H1 (cell line): ENCODE measurements at regions not wholly inside any gene's neighbourhood (a gene's known extent, or its start where the extent isn't known, plus 50 kb on each side); places are given as distances from the start of the nearest gene placed in this dataset.

ENCODE experiments used
- CTCF ChIA-PET: fragments of 300-600 bp; sonication (Branson Sonifier 250); formaldehyde crosslinking; loops from one replicate; lab custom pipeline; 2021; ENCODE audit not compliant: partially characterized antibody; lab: Charles Lee
- POLR2A ChIA-PET: fragments of 300-600 bp; sonication (Branson Sonifier 250); formaldehyde crosslinking; loops from one replicate; lab custom pipeline; 2021; ENCODE audit warnings: inconsistent platforms; ENCODE audit not compliant: partially characterized antibody; lab: Charles Lee
- DNase-seq, 2 experiments: peaks; one replicate each; pipeline versions ENCODE4 v3.0.0 to v3.0.0-alpha.2; 2010 to 2022; ENCODE audit warnings: low spot score in 2 of 2, low read depth in 1 of 2, mixed read lengths in 1 of 2
- FAIRE-seq: peaks from 2 replicates; lab custom pipeline; 2011; peaks lifted over from hg19 to GRCh38; lab: Jason Lieb, UNC
- H2AFZ ChIP-seq: 2 replicates; pipeline ENCODE4 v1.8.1; 2012; ENCODE audit warnings: low read length, inconsistent platforms
- H2AK5ac ChIP-seq: 2 replicates; pipeline ENCODE4 v1.6.1; 2013; ENCODE audit warnings: low read depth, low read length
- H2BK120ac ChIP-seq: replicated peaks from 2 replicates; pipeline ENCODE3; 2013; ENCODE audit warnings: low read depth, low read length, inconsistent platforms
- H2BK12ac ChIP-seq: 2 replicates; pipeline ENCODE4 v1.6.1; 2013; ENCODE audit warnings: low read depth, low read length
- H2BK15ac ChIP-seq: 2 replicates; pipeline ENCODE4 v1.6.1; 2013; ENCODE audit warnings: low read length
- H2BK20ac ChIP-seq: 2 replicates; pipeline ENCODE4 v1.6.1; 2013; ENCODE audit warnings: low read length
- H2BK5ac ChIP-seq: 2 replicates; pipeline ENCODE4 v1.6.1; 2013; ENCODE audit warnings: low read depth, low read length
- H3K14ac ChIP-seq: 2 replicates; pipeline ENCODE4 v1.6.1; 2013; ENCODE audit warnings: inconsistent platforms; ENCODE audit not compliant: insufficient read length
- H3K18ac ChIP-seq: 2 replicates; pipeline ENCODE4 v1.6.1; 2013; ENCODE audit warnings: low read length; ENCODE audit errors: extremely low read depth
- H3K23ac ChIP-seq: 2 replicates; pipeline ENCODE4 v1.6.1; 2013; ENCODE audit warnings: inconsistent platforms; ENCODE audit not compliant: insufficient read length
- H3K23me2 ChIP-seq: 2 replicates; pipeline ENCODE4 v1.6.1; 2013; ENCODE audit warnings: low read depth, low read length
- H3K27ac ChIP-seq: 2 replicates; pipeline ENCODE4 v1.6.1; 2011; ENCODE audit warnings: low read depth, low read length, inconsistent platforms
- H3K27me3 ChIP-seq, 4 experiments: replicated peaks in 1 of 4; 1 replicate in 1 of 4; 2 replicates in 3 of 4; pipeline versions ENCODE4 v1.6.1 to v1.8.1; 2011 to 2013; ENCODE audit warnings: low read length in 3 of 4, mild to moderate bottlenecking in 3 of 4, inconsistent platforms in 2 of 4, mixed read lengths in 2 of 4, moderate library complexity in 1 of 4; ENCODE audit not compliant: control insufficient read depth in 3 of 4, insufficient read depth in 3 of 4; ENCODE audit errors: extremely low read depth in 1 of 4
- H3K36me3 ChIP-seq, 4 experiments: 2 replicates each; pipeline versions ENCODE4 v1.6.1 to v1.8.1; 2011 to 2013; ENCODE audit warnings: mild to moderate bottlenecking in 4 of 4, low read length in 3 of 4, moderate library complexity in 2 of 4, control low read depth in 1 of 4, inconsistent platforms in 1 of 4; ENCODE audit not compliant: insufficient read depth in 4 of 4, control insufficient read depth in 2 of 4
- H3K4ac ChIP-seq: replicated peaks from 2 replicates; pipeline ENCODE3; 2013; ENCODE audit warnings: low read length, low read depth, mixed read lengths, inconsistent platforms; ENCODE audit not compliant: insufficient read length
- H3K4me1 ChIP-seq, 4 experiments: replicated peaks in 1 of 4; 1 replicate in 1 of 4; 2 replicates in 3 of 4; pipeline versions ENCODE4 v1.6.1 to v1.8.1; 2011 to 2013; ENCODE audit warnings: low read length in 3 of 4, inconsistent platforms in 2 of 4, mixed read lengths in 1 of 4; ENCODE audit not compliant: insufficient read depth in 4 of 4, control insufficient read depth in 3 of 4
- H3K4me2 ChIP-seq, 2 experiments: 2 replicates each; pipeline versions ENCODE4 v1.6.1 to v1.8.1; 2011 to 2013; ENCODE audit warnings: low read depth in 2 of 2, low read length in 2 of 2, control low read depth in 1 of 2, inconsistent platforms in 1 of 2, mild to moderate bottlenecking in 1 of 2; ENCODE audit not compliant: insufficient read depth in 1 of 2
- H3K4me3 ChIP-seq, 4 experiments: fragments of 200-600, 300-600 bp in 1 of 4; sonication (generic), shearing (Covaris generic), sonication (Bioruptor Twin) in 1 of 4; 2 replicates each; pipeline versions ENCODE4 v1.5.1 to v1.8.1; 2011 to 2016; ENCODE audit warnings: low read length in 4 of 4, low read depth in 3 of 4, control low read depth in 2 of 4, inconsistent platforms in 2 of 4, mild to moderate bottlenecking in 2 of 4, mixed read lengths in 1 of 4, moderate library complexity in 1 of 4; ENCODE audit not compliant: insufficient read depth in 2 of 4; ENCODE audit errors: extremely low read depth in 1 of 4
- H3K56ac ChIP-seq: replicated peaks from 2 replicates; pipeline ENCODE3; 2013; ENCODE audit warnings: low read depth, mild to moderate bottlenecking, mixed read lengths, low read length, inconsistent platforms; ENCODE audit not compliant: insufficient read length
- H3K79me1 ChIP-seq: 2 replicates; pipeline ENCODE4 v1.6.1; 2013; ENCODE audit warnings: low read depth, low read length, control low read depth
- H3K79me2 ChIP-seq, 2 experiments: 2 replicates each; pipeline versions ENCODE4 v1.6.1 to v1.8.1; 2012 to 2013; ENCODE audit warnings: low read length in 2 of 2, mild to moderate bottlenecking in 2 of 2, inconsistent platforms in 1 of 2; ENCODE audit not compliant: insufficient read depth in 2 of 2, control insufficient read depth in 1 of 2
- H3K9ac ChIP-seq, 4 experiments: replicated peaks in 1 of 4; 1 replicate in 1 of 4; 2 replicates in 3 of 4; pipeline versions ENCODE4 v1.6.1 to v1.8.1; 2011 to 2013; ENCODE audit warnings: low read depth in 3 of 4, low read length in 3 of 4, control low read depth in 2 of 4, mild to moderate bottlenecking in 2 of 4, moderate library complexity in 2 of 4, inconsistent platforms in 1 of 4; ENCODE audit errors: extremely low read depth in 1 of 4
- H3K9me3 ChIP-seq, 2 experiments: 2 replicates each; pipeline versions ENCODE4 v1.6.1 to v1.8.1; 2012 to 2013; ENCODE audit warnings: mild to moderate bottlenecking in 2 of 2, moderate library complexity in 2 of 2, control low read depth in 1 of 2, inconsistent platforms in 1 of 2, low read depth in 1 of 2, low read length in 1 of 2, mixed read lengths in 1 of 2; ENCODE audit not compliant: insufficient read depth in 2 of 2
- H4K20me1 ChIP-seq, 2 experiments: replicated peaks in 1 of 2; 2 replicates each; pipeline versions ENCODE3 to v1.8.1; 2011 to 2013; ENCODE audit warnings: inconsistent platforms in 2 of 2, low read length in 2 of 2, mild to moderate bottlenecking in 1 of 2; ENCODE audit not compliant: insufficient read depth in 2 of 2, control insufficient read depth in 1 of 2
- H4K5ac ChIP-seq: 2 replicates; pipeline ENCODE4 v1.6.1; 2013; ENCODE audit warnings: low read length, low read depth, mixed read lengths, inconsistent platforms; ENCODE audit not compliant: insufficient read length
- H4K8ac ChIP-seq: 2 replicates; pipeline ENCODE4 v1.8.0; 2013; ENCODE audit warnings: mild to moderate bottlenecking, moderate library complexity, low read length, inconsistent platforms; ENCODE audit not compliant: insufficient read depth; ENCODE audit errors: extremely low read depth
- H4K91ac ChIP-seq: replicated peaks from 2 replicates; pipeline ENCODE3; 2013; ENCODE audit warnings: low read length, mixed read lengths, inconsistent platforms; ENCODE audit not compliant: insufficient read length
- CHD1 ChIP-seq: IDR thresholded peaks from 2 replicates; pipeline ENCODE4 v1.6.1; 2012; ENCODE audit warnings: low read depth, low read length, improper control_type of control experiment
- CHD2 ChIP-seq: IDR thresholded peaks from 2 replicates; pipeline ENCODE4 v1.6.1; 2012; ENCODE audit warnings: low read length, improper control_type of control experiment
- CREB1 ChIP-seq: IDR thresholded peaks from 2 replicates; pipeline ENCODE4 v1.6.1; 2012; ENCODE audit warnings: inconsistent platforms
- CTBP2 ChIP-seq: IDR thresholded peaks from 2 replicates; pipeline ENCODE4 v1.7.0; 2011; ENCODE audit warnings: borderline replicate concordance, mild to moderate bottlenecking, moderate library complexity, mixed read lengths, low read length; ENCODE audit not compliant: insufficient read depth, insufficient read length
- EZH2 ChIP-seq: fragments of 200-600 bp; sonication (generic); IDR thresholded peaks from 2 replicates; pipeline ENCODE4 v1.7.1; 2012; ENCODE audit warnings: low read depth, mild to moderate bottlenecking, moderate library complexity, low read length, inconsistent platforms; ENCODE audit not compliant: severe bottlenecking
- JUN ChIP-seq: IDR thresholded peaks from 2 replicates; pipeline ENCODE4 v1.6.1; 2011; ENCODE audit warnings: low read depth, mild to moderate bottlenecking, improper control_type of control experiment, low read length
- KDM5A ChIP-seq: fragments of 200-600 bp; IDR thresholded peaks from 2 replicates; pipeline ENCODE4 v1.7.1; 2012; ENCODE audit warnings: mild to moderate bottlenecking, low read length, inconsistent platforms, mixed read lengths
- SIN3A ChIP-seq, 2 experiments: IDR thresholded peaks in 1 of 2; conservative IDR thresholded peaks in 1 of 2; 2 replicates each; pipeline ENCODE4 v1.6.1; 2011 to 2012; ENCODE audit warnings: low read length in 2 of 2, improper control_type of control experiment in 1 of 2, low read depth in 1 of 2, mild to moderate bottlenecking in 1 of 2
- SRF ChIP-seq: IDR thresholded peaks from 2 replicates; pipeline ENCODE4 v1.6.1; 2011; ENCODE audit warnings: mild to moderate bottlenecking, low read depth, low read length, moderate library complexity
- YY1 ChIP-seq: IDR thresholded peaks from 2 replicates; pipeline ENCODE4 v1.6.1; 2011; ENCODE audit warnings: low read depth, mild to moderate bottlenecking, low read length
- WGBS, 2 experiments: shearing (Covaris generic) in 1 of 2; methylation state at CpG; one replicate each; pipeline versions ENCODE4 v1.1.6 to v1.1.7; 2013 to 2015; ENCODE audit warnings: low lambda C conversion rate in 2 of 2, mixed read lengths in 2 of 2, inconsistent platforms in 1 of 2, low coverage in 1 of 2, missing lambda C conversion rate in 1 of 2; ENCODE audit not compliant: insufficient replicate concordance in 2 of 2, insufficient coverage in 1 of 2, insufficient read length in 1 of 2; ENCODE audit errors: extremely low coverage in 1 of 2, missing lambda C conversion rate in 1 of 2; 5-methylcytosine and 5-hydroxymethylcytosine counted together

DNA sequence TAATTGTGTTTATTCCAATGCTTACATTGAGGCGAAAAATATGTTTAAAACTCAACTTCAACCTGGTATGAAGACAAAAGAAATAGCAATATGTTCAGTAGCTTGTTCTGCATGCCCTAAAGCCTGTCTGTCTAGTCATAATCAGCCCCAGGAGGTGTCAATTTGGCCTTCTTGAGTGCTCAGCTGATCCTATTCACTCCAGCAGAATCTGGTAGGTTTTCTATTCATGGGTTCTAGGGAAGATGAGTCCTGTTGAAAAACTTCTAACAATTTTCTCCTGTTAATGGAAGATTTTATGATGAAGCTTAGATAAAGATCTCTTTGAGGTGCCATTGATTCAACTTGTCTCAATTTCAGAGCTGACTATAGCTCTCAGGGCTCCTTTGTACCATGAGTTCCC, 402.0 kb upstream of the UBE2E3 start:
- H4K5ac ChIP-seq = no peak overlapping the region
- H3K9ac ChIP-seq = no peak overlapping the region
- H4K8ac ChIP-seq = no peak overlapping the region
- H3K4ac ChIP-seq = no peak overlapping the region
- H3K14ac ChIP-seq = no peak overlapping the region
- no peak overlapping the region for H3K23ac ChIP-seq
- H3K27me3 ChIP-seq = peaks cover 0 to 1% (median 0%) of the 10 kb centered on the region in 4 experiments; a peak in 1 of 7 replicates
- H2AK5ac ChIP-seq = no peak overlapping the region
- H4K91ac ChIP-seq = no peak overlapping the region
- H3K36me3 ChIP-seq = no peaks in the 10 kb centered on the region
- no peak overlapping the region for H2BK5ac ChIP-seq
- H3K18ac ChIP-seq = no peak overlapping the region
- no peak overlapping the region for H2BK120ac ChIP-seq
- H3K4me3 ChIP-seq = no peak overlapping the region
- TF ChIP-seq CHD1 (no peak), JUN (no peak), KDM5A (no peak), EZH2 (no peak), SIN3A (conservative IDR thresholded peaks at IDR 0.05 in 1 of 2, IDR thresholded peaks at IDR 0.05 in 1 of 2; ENCODE audit: low read depth in 1 of 2, low read length in 2 of 2) (no peak), CREB1 (no peak), CHD2 (no peak), YY1 (no peak), SRF (no peak), CTBP2 (no peak)
- 100% methylated on average over 1 of the region's 1 CpG; no CpG with 5 or more reads in 1 of the 2 experiments for WGBS, 2 experiments
- no peaks in the 10 kb centered on the region for H3K79me1 ChIP-seq
- H3K56ac ChIP-seq = no peak overlapping the region
- no peaks in the 10 kb centered on the region for H3K23me2 ChIP-seq
- H3K4me2 ChIP-seq = no peak overlapping the region
- no peak overlapping the region for H2BK20ac ChIP-seq
- FAIRE-seq (no peak), DNase-seq (no peak)
- H2BK12ac ChIP-seq = no peak overlapping the region
- H3K27ac ChIP-seq = no peak overlapping the region
- no peaks in the 10 kb centered on the region for H3K4me1 ChIP-seq
- H4K20me1 ChIP-seq = no peaks in the 10 kb centered on the region
- ChIA-PET CTCF (interaction anchor here (0.7 to 1.9 kb wide), 2 partner anchors 45 to 455 kb away, joined by 3 to 6 read pairs; no protein-coding TSS in a partner anchor), POLR2A (no interaction called here)
- H2BK15ac ChIP-seq = no peak overlapping the region
- no peaks in the 10 kb centered on the region for H3K79me2 ChIP-seq
- no peak overlapping the region; the same call in 1 of the 2 replicates for H2AFZ ChIP-seq
- no peaks in the 10 kb centered on the region for H3K9me3 ChIP-seq
